Colon (tissue), 2 donors: ENCODE measurements at regions not wholly inside any gene's neighbourhood (a gene's known extent, or its start where the extent isn't known, plus 50 kb on each side); places are given as distances from the start of the nearest gene placed in this dataset.
"Not testable (repeated sequence)": the region's sequence is repeated elsewhere in the genome, so short reads cannot be mapped to it uniquely, and the experiment has no call there.

Source experiments
- FAIRE-seq: peaks from 2 replicates; lab custom pipeline; 2012; peaks lifted over from hg19 to GRCh38; lab: Jason Lieb, UNC
- donor health status: control.
- donor health status: control.

GRCh38 chr4:79266136-79266535, 59.7 kb downstream of the NAA11 start:
- no peak for FAIRE-seq

DNA sequence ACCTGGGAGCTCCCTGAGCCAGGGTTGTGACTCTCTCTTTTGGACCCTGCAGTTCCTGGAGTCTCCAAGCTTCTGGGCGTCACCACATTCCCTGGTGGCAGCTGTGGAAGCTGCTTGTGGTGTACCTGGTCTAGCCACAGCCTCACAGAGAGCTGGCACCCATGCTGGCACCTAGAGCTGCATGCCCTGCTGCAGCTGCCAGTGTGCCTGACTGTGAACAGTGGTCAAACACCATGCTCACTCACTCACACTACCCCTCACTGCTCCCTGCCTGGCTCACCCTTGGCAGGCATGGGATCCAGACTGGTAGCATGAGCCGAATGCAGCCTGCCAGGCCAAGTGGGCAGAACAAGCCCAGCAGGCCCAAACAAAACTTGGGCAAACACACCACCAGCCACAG, 66.6 kb downstream of the NAA11 start:
- FAIRE-seq = no peak

DNA sequence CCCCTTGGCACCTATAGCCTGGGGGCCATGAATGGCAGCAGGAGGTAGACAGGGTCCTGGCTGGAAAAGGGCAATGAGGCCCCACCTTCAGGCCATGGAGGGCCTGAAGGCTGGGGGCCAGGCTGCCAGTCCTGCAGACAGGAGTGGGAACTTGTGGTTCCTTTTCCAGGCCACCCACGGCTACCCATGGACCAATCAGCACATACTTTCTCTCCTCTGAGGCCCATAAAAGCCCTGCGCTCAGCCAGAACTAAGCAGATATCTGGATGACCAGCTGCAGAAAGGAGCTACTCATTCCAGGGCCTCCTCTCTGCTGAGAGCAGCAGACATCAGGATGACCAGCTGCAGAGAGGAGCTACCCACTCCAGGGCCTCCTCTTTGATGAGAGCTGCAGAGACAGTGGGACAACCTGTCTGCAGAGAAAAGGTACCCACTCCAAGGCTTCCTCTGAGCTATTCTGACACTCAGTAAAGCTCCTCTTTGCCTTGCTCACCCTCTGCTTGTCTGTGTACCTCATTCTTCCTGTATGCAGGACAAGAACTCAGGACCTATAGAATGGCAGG, 67.2 kb downstream of the NAA11 start:
- no peak for FAIRE-seq

DNA sequence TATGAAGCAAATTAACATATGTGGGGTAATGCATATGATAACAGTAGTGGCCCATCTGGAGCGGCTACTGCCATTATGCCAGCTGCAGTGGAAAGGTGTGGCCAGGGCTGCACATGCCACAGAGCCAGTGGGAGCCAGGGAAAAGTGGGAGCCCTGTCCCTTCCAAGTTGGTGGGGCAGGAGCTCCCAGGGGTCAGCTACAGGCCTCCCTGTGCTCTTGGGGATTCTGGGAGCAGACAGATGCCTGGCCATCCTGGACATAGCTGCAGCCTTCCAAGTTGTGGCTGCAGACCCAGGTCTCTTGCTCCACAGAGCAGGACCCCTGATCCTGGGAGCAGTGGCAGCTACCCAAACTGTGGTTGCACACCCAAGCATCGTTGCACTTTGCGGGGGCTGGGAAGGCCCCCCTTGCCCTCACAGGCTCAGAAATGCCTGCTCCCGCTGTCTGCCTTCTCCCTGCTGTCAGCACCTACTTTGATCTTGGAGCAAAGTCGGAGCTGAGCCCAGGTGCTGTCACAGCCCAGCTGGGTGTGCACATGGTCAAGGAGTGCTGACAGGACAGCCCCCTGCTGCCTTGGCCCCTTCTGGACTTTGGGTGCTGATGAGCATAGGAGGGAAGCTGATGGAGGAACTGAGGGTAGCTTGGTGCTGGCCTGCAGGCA, 67.8 kb downstream of the NAA11 start:
- FAIRE-seq = no peak

GRCh38 chr4:79255793-79256192, 70.1 kb downstream of the NAA11 start:
- FAIRE-seq = no peak

- FAIRE-seq = no peak
These were observed 71.9 kb downstream of the NAA11 start for GRCh38 chr4:79253924-79254323.

DNA sequence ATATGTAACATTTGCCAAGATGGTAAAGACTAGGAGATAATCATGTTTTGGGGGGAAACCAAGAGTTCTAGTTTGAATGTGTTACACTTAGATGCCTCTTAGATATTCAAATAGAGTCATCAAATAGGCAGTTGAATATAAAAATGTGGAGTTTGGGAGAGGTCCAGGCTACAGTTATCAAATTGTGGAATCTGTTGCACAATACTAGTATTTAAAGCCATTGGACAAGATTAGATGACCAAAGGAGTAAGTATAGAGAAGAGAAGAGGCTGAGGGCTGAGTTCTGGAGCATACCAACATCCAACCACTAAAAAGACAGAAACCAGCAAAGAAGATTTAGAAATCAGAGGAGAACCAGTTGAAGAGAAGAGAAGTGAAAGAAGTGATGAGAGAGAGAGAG, 72.7 kb downstream of the NAA11 start:
- FAIRE-seq = no peak

DNA sequence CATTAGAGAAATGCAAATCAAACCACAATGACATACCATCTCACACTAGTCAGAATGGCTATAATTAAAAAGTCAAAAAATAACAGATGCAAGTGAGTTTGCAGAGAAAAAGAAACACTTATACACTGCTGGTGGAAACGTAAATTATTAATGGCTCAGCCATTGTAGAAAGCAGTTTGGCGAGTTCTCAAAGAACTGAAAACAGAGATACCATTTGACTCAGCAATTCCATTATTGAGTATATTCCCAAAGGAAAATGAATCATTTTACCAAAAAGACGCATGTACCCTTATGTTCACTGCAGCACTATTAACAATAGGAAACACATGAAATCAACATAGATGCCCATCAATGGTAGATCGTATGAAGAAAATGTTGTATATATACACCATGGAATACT, 75.0 kb downstream of the NAA11 start:
- FAIRE-seq = no peak

DNA sequence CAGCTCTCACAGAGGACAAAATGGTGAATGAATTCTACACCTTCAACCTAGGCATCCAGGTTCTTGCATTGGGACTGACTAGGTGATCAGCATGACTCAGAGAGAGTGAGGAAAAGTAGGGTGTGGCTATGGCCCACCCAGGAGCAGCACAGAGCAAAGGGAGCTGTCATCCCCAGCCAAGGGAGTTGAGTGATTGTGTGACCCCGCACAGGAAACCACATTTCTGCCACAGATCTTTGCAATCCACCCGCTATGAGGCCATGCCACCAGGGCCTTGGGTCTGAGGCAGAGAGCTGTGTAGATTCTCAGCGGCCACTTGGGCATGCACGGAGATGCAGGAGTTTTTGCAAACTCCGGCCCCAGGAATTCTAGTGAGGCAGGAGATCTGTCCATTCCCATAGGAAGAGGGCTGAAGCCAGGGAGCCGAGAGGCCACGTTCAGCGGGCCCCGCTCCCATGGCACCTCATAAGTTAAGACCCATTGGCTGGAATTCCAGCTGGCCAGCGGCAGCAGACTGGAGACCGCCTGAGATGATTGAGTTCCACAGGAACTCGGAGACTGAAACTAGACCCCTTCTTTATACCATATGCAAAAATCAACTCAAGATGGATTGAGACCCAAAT, 75.9 kb downstream of the NAA11 start:
- FAIRE-seq = no peak

DNA sequence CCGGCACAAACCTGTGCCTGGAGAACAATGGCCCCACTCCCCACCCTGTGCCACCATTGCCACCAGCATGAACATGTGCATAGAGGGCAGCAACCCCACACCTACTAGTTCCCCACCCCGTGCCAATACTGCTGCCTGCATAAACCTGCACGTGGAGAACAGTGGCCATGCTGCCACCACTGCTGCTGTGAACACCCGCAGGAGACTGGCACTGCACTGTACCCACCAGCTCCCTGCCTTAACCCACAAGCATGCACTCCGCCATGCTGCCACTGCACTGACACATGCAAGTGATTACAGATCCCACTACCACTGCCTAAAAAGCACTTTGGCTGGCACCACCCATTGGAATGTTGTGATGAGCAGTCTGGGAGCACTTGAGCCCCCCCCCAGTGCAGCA, 77.3 kb downstream of the NAA11 start:
- no peak for FAIRE-seq

GRCh38 chr4:79247695-79248394, 78.0 kb downstream of the NAA11 start:
- no peak for FAIRE-seq

GRCh38 chr4:79245200-79245940, 80.5 kb downstream of the NAA11 start:
- not testable (repeated sequence) for FAIRE-seq

GRCh38 chr4:79241846-79242245, 84.0 kb downstream of the NAA11 start:
- FAIRE-seq = no peak

DNA sequence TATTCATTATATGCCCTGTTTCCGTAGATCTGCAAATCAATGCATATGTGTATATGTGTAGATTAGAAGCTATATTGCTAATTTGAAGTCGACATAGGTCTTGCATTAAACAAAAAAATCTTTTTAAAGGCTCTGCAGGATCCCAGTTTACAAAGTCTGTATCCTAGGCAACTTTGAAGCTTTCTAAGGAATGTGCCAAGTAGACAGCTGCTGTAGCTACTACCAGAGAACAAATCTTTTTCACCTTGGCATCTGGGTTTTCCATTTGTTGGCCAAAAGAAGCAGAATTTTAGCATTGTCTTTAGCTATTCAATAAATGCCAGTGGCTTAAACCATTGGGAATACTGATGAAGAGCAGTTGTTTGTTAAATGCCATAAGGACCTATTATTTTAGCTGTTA, 88.0 kb downstream of the NAA11 start:
- FAIRE-seq = no peak

DNA sequence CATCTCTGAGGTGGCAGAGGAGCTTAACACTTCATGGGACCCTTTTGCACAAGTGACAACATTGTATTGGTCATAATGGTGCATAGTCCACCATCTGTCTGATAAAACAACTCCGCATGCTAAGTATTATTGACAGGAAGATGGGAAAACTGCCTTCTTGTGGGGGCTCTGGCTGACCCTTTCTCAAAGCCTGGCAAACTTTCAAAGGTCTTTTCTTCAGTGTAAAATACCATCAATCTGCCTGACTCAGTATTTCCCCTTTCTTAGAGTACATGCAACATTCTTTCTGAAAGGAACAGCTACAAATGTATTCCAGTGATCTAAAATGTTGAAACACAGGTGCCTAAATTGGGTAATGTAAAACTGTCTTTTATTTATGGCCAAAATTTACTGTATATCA, 89.1 kb downstream of the NAA11 start:
- no peak for FAIRE-seq

DNA sequence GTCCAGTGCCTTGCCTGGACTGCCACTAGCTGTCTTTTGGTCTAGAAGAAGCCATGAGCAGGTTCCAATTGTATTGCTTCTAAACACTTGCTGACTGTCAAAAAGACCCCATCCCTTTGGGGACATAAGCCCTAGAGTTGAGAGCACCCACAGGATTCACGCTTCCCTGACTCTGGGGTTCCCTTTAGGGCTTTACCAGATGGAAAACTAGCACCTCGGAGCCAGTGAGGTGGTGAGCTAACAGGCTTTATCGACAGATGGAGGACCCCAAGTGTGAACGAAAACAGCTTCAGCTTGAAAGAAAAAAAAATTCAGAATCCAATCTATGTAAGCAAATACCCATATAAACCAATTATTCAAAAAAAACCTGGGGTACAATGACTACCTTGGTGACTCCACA, 90.8 kb downstream of the NAA11 start:
- FAIRE-seq = no peak

GRCh38 chr4:79233820-79234219, 92.0 kb downstream of the NAA11 start:
- no peak for FAIRE-seq

DNA sequence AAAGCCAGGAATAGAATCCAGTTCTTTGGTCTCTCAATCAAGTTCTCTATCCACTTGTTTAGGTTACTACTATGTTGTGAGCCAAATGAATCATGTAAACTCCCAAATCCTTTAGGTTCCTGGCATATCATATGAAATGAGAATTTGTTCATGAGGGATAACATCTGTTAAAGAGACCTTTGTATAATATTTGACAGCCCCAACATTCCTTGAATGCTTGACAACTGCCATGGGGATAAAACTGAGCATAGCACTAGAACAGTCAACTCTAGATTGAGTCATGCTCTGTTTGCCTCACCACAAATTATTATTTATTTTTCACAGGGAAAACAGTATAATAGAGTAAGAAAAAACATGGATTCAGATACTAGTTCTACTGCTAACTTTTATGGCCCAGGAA, 93.3 kb downstream of the NAA11 start:
- no peak for FAIRE-seq

DNA sequence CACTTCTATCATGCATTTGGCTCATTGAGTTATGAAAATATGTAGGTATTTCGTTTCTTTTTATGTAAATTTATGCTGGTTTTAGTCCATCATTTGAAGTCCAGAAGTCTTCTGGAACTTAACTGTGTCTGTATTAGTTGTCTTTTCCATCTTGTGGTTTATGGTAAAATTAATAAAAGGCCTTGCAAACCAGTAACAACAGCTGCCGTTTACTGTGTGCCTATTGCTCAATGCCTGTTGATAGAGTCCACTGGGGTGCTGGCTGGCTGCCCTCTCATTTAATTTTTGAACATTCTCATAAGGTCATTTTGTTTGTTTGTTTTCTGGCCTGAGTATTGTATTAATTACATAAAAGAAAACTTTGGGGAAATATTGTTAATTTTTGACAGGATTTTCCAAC, 98.0 kb downstream of the NAA11 start:
- no peak for FAIRE-seq

- FAIRE-seq = no peak
These were observed 100.5 kb downstream of the NAA11 start for GRCh38 chr4:79225360-79225759.

DNA sequence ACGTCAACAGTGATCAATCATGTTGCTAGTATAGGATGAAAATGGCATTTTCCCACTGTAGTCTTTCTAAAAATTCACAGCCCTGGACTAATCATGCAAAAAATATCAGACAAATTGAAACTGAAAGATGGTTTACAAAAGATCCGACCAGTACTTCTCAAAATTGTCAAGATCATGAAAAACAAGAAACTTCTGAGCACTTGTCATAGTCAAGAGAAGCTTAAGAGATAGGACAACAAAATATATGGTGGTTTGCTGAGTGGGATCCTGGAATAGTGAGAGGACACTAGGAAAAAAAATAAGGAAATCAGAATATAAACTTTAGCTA, 101.1 kb downstream of the NAA11 start:
- no peak for FAIRE-seq

DNA sequence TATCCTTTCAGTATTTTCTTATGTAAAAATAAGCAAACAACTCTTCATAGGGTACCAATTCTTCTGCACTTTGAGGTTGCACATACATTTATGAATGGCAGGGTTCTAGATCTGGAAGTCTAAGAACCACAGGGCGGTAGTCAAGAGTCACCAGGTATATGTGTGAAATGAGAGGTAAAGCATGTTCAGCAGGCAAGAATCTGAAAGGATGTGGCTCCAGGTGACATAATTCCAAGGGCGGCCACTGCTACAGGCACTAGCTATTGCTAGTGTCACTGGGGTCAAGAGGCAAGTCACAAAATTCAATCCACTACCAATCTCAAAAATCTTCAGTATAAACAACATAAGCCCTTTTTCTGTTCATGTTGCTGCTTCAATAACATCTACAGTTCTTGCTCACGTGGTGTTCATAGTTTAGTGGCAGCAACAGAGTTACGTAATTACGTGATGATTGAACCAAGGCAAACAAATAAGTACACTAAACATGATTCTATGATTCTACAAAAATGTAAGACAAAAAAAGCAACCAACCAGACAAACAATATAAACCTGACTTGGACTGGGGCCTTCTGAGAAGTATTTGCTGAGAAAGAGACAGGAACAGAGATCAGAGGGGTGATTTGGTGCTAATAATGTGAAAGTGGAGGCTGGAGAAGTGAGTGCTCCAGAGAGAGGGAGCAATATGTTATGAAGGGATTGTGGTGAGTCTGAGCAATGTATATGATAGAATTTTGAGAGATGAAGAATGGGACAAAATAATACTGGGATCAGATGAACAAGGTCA, 101.7 kb downstream of the NAA11 start:
- no peak for FAIRE-seq
